Peyer's patch (tissue), 4 donors: ENCODE measurements at regions not wholly inside any gene's neighbourhood (a gene's known extent, or its start where the extent isn't known, plus 50 kb on each side); places are given as distances from the start of the nearest gene placed in this dataset.

ENCODE experiments used
- DNase-seq, 3 donors: peaks; one replicate each; pipeline ENCODE4 v3.0.0-alpha.2; 2017 to 2019
- H3K27ac ChIP-seq, 4 donors: fragments of 200-600 bp; sonication (generic); one replicate each; pipeline ENCODE4 v1.5.1; 2016 to 2019
- H3K27me3 ChIP-seq, 2 donors: fragments of 200-600 bp; sonication (generic); one replicate each; pipeline ENCODE4 v1.5.1; 2019
- H3K36me3 ChIP-seq, 3 donors: fragments of 200-600 bp; sonication (generic); one replicate each; pipeline ENCODE4 v1.5.1; 2016 to 2019
- H3K4me1 ChIP-seq, 4 donors: fragments of 200-600 bp; sonication (generic); one replicate each; pipeline ENCODE4 v1.5.1; 2016 to 2019
- H3K4me3 ChIP-seq, 4 donors: fragments of 200-600 bp; sonication (generic); 1 replicate in 3 of 4; 2 replicates in 1 of 4; pipeline ENCODE4 v1.5.1; 2016 to 2019; ENCODE audit warnings: mild to moderate bottlenecking in 1 of 4
- H3K9me3 ChIP-seq, 4 donors: fragments of 200-600 bp; sonication (generic); one replicate each; pipeline ENCODE4 v1.5.1; 2016 to 2019; ENCODE audit warnings: mild to moderate bottlenecking in 1 of 4
- CTCF ChIP-seq, 6 experiments: fragments of 450-650 bp in 4 of 6; fragments of 200-600 bp in 2 of 6; sonication (generic) in 1 of 6; IDR thresholded peaks; one replicate each; pipeline ENCODE4 v1.5.1; 2017 to 2019; ENCODE audit warnings: antibody characterized with exemption in 6 of 6, mild to moderate bottlenecking in 3 of 6, moderate library complexity in 1 of 6
- POLR2A ChIP-seq, 2 donors: fragments of 450-650 bp; IDR thresholded peaks; one replicate each; pipeline ENCODE4 v1.5.1; 2017; ENCODE audit warnings: antibody characterized with exemption in 2 of 2, mild to moderate bottlenecking in 2 of 2, moderate library complexity in 2 of 2

GRCh38 chr13:37365496-37365895 lies 233.1 kb downstream of the POSTN start:
- Histone ChIP-seq H3K4me3 (no peak overlapping the region), H3K27ac (no peak overlapping the region), H3K9me3 (no peaks in the 10 kb centered on the region), H3K36me3 (no peaks in the 10 kb centered on the region), H3K4me1 (no peaks in the 10 kb centered on the region), H3K27me3 (no peaks in the 10 kb centered on the region)
- no peak for DNase-seq
- no peak for TF ChIP-seq CTCF (IDR thresholded peaks at IDR 0.05)
- no peak for TF ChIP-seq POLR2A (IDR thresholded peaks at IDR 0.05)

DNA sequence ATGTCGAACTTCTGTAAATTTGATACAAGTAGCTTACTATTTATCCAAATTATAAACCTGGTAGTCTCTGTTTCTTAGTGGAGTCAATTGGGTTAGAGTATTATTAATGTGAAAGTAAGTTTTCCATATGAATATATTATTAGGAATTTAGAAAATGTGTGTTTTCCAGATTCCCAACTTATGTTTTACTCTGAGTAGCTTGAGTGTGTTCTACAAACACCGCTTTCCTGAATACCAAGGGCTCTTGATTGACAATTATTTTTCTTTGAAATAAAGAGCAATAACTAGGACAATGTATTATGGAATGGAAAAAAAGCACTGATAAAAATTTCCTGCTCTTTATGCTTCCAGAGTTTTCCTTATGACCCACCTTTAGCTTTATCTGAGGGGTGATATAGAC lies 233.6 kb downstream of the POSTN start:
- Histone ChIP-seq H3K27ac (no peak overlapping the region), H3K9me3 (no peaks in the 10 kb centered on the region), H3K4me1 (no peaks in the 10 kb centered on the region), H3K36me3 (no peaks in the 10 kb centered on the region), H3K4me3 (no peak overlapping the region), H3K27me3 (no peaks in the 10 kb centered on the region)
- TF ChIP-seq CTCF (IDR thresholded peaks at IDR 0.05) (no peak), POLR2A (IDR thresholded peaks at IDR 0.05) (no peak)
- DNase-seq: no peak

GRCh38 chr13:37364007-37364406 lies 234.6 kb downstream of the POSTN start:
- TF ChIP-seq POLR2A (IDR thresholded peaks at IDR 0.05): no peak
- TF ChIP-seq CTCF (IDR thresholded peaks at IDR 0.05): no peak
- Histone ChIP-seq H3K27ac (no peak overlapping the region), H3K9me3 (no peaks in the 10 kb centered on the region), H3K36me3 (no peaks in the 10 kb centered on the region), H3K4me3 (no peak overlapping the region), H3K27me3 (no peaks in the 10 kb centered on the region), H3K4me1 (no peaks in the 10 kb centered on the region)
- no peak for DNase-seq

- Histone ChIP-seq H3K4me1 (no peaks in the 10 kb centered on the region), H3K27me3 (no peaks in the 10 kb centered on the region), H3K9me3 (no peaks in the 10 kb centered on the region), H3K4me3 (no peak overlapping the region), H3K36me3 (no peaks in the 10 kb centered on the region), H3K27ac (no peak overlapping the region)
- no peak for DNase-seq
- TF ChIP-seq POLR2A (IDR thresholded peaks at IDR 0.05): no peak
- no peak for TF ChIP-seq CTCF (IDR thresholded peaks at IDR 0.05)
Observed at GRCh38 chr13:37361608-37362007, 237.0 kb downstream of the POSTN start.

GRCh38 chr13:37360556-37360955 lies 238.0 kb downstream of the POSTN start:
- DNase-seq: no peak
- H3K27me3 ChIP-seq: peaks cover 0 to 4% of the 10 kb centered on the region in 2 donors
- H3K9me3 ChIP-seq: no peaks in the 10 kb centered on the region
- TF ChIP-seq CTCF (IDR thresholded peaks at IDR 0.05) (no peak), POLR2A (IDR thresholded peaks at IDR 0.05) (no peak)
- no peaks in the 10 kb centered on the region for H3K36me3 ChIP-seq
- H3K4me3 ChIP-seq: no peak overlapping the region
- H3K4me1 ChIP-seq: no peaks in the 10 kb centered on the region
- H3K27ac ChIP-seq: no peak overlapping the region

DNA sequence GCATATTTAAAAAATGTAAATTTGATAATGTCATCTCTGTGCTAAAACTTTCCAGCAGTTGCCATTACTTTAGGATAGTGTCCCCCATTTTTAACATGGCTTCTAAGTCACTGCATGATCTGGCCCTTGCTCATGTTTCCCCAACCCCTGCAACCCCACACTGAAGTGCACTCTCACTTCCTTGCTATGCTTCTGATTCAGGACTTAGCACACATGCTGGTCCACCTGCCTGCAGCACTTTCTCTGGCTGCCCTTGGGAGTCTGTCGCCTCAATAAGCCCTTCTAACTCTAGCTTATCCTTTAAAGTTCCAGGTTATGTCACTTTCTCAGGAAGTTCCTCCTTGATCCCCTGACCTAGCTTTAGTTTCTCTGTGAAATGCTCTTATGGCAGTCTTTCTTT lies 241.0 kb downstream of the POSTN start:
- Histone ChIP-seq H3K36me3 (no peaks in the 10 kb centered on the region), H3K4me1 (no peaks in the 10 kb centered on the region), H3K9me3 (no peaks in the 10 kb centered on the region), H3K27ac (no peak overlapping the region), H3K4me3 (no peak overlapping the region), H3K27me3 (peaks cover 0 to 4% of the 10 kb centered on the region in 2 donors)
- TF ChIP-seq CTCF (IDR thresholded peaks at IDR 0.05) (no peak), POLR2A (IDR thresholded peaks at IDR 0.05) (no peak)
- no peak for DNase-seq
